Mammary epithelial cell (primary cell): ENCODE measurements at regions not wholly inside any gene's neighbourhood (a gene's known extent, or its start where the extent isn't known, plus 50 kb on each side); places are given as distances from the start of the nearest gene placed in this dataset.

Source experiments
- CTCF ChIP-seq, 2 donors: IDR thresholded peaks in 1 of 2; conservative IDR thresholded peaks in 1 of 2; 2 replicates each; pipeline ENCODE4 v1.5.1; 2011 to 2012; ENCODE audit warnings: inconsistent platforms in 2 of 2, low read length in 2 of 2, mild to moderate bottlenecking in 2 of 2, control low read depth in 1 of 2, low read depth in 1 of 2; ENCODE audit not compliant: insufficient read depth in 1 of 2; ENCODE audit errors: extremely low read depth in 1 of 2
- EZH2 ChIP-seq: IDR thresholded peaks from 2 replicates; pipeline ENCODE4 v1.6.1; 2012; ENCODE audit warnings: low read length, inconsistent platforms, borderline replicate concordance

GRCh38 chr6:5906842-5907241 is 99.9 kb downstream of the NRN1 start:
- no peak for TF ChIP-seq EZH2
- no peak for TF ChIP-seq CTCF (conservative IDR thresholded peaks at IDR 0.05 in 1 of 2, IDR thresholded peaks at IDR 0.05 in 1 of 2; ENCODE audit: extremely low read depth in 1 of 2, insufficient read depth in 1 of 2, low read depth in 1 of 2, low read length in 2 of 2)
